ENCODE measurements at regions not wholly inside any gene's neighbourhood (a gene's known extent, or its start where the extent isn't known, plus 50 kb on each side); places are given as distances from the start of the nearest gene placed in this dataset.

DNA sequence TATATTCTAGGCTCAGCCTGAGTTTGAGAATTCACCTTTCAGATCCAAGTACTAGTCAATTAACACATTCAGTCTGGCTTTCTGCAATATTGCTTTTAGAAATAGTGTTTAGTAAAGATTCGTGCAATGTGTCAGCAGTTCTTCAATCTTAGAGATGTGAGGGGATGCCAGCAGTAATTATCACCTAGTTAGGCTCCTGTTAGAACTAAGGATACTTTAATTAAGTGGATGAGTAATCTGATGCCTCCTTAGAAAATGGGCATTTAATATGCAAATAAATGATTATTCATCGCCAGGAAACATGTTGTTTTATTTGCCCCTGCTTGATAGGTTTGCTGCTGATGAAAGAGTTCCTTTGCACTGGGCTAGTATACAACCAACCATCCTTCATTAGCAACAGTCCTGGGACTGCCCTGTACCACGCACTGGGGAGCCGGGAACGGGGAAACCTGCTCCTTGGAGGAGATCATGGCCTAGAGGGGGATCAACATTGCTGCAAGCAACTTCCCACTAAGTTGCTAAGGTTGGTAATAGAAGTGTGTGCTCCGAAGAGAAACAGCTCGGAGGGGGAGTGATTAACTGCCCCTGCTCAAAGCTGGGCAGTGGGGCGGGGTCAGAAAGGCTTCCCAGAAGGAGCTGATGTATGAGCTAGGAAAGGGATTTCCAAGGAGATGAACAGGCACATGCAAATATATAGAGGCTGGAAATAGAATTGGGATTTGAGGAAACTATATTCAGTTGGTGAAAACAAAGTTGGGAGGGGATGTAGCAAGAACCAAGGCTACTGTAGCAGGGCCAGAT is 231.8 kb downstream of the DRD1 start:
- H2AFZ ChIP-seq = no peak overlapping the region

DNA sequence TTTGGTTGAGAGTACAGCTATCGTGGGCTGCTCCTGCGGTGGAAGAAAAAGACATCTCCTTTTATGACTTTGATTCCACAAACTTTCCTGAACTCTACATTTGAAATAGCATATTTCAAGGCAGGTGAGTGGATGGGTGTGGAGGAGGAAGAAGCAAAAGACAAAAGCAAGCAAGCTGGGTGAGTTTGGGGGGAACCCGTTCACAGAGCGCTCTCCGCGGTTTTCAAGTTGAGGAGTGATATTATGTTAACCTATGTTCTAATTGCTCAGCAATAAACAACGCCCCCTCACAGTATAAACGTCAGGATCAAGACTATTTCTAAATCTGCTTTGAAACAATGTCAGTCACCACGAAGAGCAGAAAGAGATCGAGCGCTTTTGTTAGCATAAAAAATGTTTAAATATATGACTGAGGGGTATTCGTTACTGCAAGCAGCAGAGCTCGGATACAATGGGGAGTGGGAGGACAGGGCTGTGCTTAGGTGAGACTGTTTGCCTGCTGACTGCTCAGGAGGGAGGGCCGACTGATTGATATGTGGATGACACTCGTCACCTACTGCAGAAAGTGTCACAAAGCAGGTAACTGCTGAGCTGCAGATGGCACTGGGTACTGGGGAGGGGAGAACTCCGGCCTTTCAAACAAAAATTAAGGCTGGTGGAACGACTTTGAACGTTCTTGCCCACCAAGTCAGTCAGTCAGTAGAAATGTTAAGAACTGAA is 236.5 kb downstream of the DRD1 start:
- no peaks in the 10 kb centered on the region for H3K4me1 ChIP-seq (ENCODE audit: insufficient read depth)
- no peak overlapping the region for H3K9ac ChIP-seq
- no peaks in the 10 kb centered on the region for H4K20me1 ChIP-seq (ENCODE audit: insufficient read depth)
- H3K4me2 ChIP-seq (ENCODE audit: unreplicated experiment) = no peak overlapping the region
- no peaks in the 10 kb centered on the region for H3F3A ChIP-seq (ENCODE audit: insufficient read depth)
- H3K9me2 ChIP-seq (ENCODE audit: insufficient read depth) = no peaks in the 10 kb centered on the region
- no peaks in the 10 kb centered on the region for H3K27me3 ChIP-seq (replicated peaks; ENCODE audit: insufficient read depth)
- H3K4me3 ChIP-seq = no peak overlapping the region
- no peak overlapping the region for H2AFZ ChIP-seq
- H3K9me3 ChIP-seq (ENCODE audit: low read depth) = no peaks in the 10 kb centered on the region
- no peak overlapping the region for H3K27ac ChIP-seq
- WGBS, 2 experiments (ENCODE audit: low coverage in 1 of 2, low lambda C conversion rate in 2 of 2, missing lambda C conversion rate in 2 of 2) = 26 to 27% methylated on average over 18 of the region's 18 CpGs
- TF ChIP-seq EZH2phosphoT487 (IDR thresholded peaks at IDR 0.05; ENCODE audit: insufficient read depth, low read depth) (no peak), EZH2 (IDR thresholded peaks at IDR 0.05; ENCODE audit: insufficient read depth, poor library complexity, severe bottlenecking) (no peak)
- no peaks in the 10 kb centered on the region for H3K79me2 ChIP-seq (ENCODE audit: insufficient read depth)
- no peaks in the 10 kb centered on the region for H3K36me3 ChIP-seq (ENCODE audit: low read depth)
- in situ Hi-C loops (cut with MboI) = no loop called here
- no peak for DNase-seq

More for the DNA sequence above, 231.8 kb downstream of the DRD1 start:
- DNase-seq = no peak
- Histone ChIP-seq H3F3A (ENCODE audit: insufficient read depth) (no peaks in the 10 kb centered on the region), H4K20me1 (ENCODE audit: insufficient read depth) (no peaks in the 10 kb centered on the region), H3K9ac (no peak overlapping the region), H3K4me1 (ENCODE audit: insufficient read depth) (peaks cover 4% of the 10 kb centered on the region; the same call in 1 of the 2 replicates), H3K36me3 (ENCODE audit: low read depth) (no peaks in the 10 kb centered on the region), H3K79me2 (ENCODE audit: insufficient read depth) (no peaks in the 10 kb centered on the region), H3K4me3 (no peak overlapping the region), H3K9me2 (ENCODE audit: insufficient read depth) (no peaks in the 10 kb centered on the region), H3K4me2 (ENCODE audit: unreplicated experiment) (no peak overlapping the region), H3K27me3 (replicated peaks; ENCODE audit: insufficient read depth) (no peaks in the 10 kb centered on the region), H3K9me3 (ENCODE audit: low read depth) (no peaks in the 10 kb centered on the region), H3K27ac (no peak overlapping the region)
- in situ Hi-C loops (cut with MboI) = no loop called here
- TF ChIP-seq EZH2phosphoT487 (IDR thresholded peaks at IDR 0.05; ENCODE audit: insufficient read depth, low read depth) = no peak
- no peak for TF ChIP-seq EZH2 (IDR thresholded peaks at IDR 0.05; ENCODE audit: insufficient read depth, poor library complexity, severe bottlenecking)
- 15 to 18% methylated on average over 8 of the region's 8 CpGs for whole genome bisulfite sequencing, 2 experiments (ENCODE audit: low coverage in 1 of 2, low lambda C conversion rate in 2 of 2, missing lambda C conversion rate in 2 of 2)

DNA sequence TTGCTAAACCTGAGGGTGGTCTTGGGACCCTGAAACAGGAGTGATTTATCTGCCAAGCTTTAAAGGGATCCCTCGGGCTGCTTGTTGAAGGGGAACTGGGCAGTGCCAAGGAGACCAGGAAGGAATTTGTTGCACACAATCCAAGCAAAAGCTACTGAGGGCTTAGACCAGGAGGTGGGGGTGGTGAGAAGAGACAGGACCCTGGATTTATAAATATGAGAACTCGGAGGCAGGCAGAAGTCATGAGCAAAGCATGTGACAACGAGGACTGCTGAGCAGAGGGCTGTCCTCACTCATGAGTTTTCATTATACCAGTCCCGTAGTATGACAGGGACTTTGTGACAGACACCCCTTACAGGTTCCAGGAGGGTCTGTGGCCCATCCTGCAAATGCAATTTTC is 237.3 kb downstream of the DRD1 start:
- Histone ChIP-seq H3K9me2 (ENCODE audit: insufficient read depth) (no peaks in the 10 kb centered on the region), H3K27me3 (replicated peaks; ENCODE audit: insufficient read depth) (no peaks in the 10 kb centered on the region), H4K20me1 (ENCODE audit: insufficient read depth) (no peaks in the 10 kb centered on the region), H3F3A (ENCODE audit: insufficient read depth) (no peaks in the 10 kb centered on the region), H3K27ac (no peak overlapping the region), H2AFZ (no peak overlapping the region), H3K36me3 (ENCODE audit: low read depth) (no peaks in the 10 kb centered on the region), H3K9me3 (ENCODE audit: low read depth) (no peaks in the 10 kb centered on the region), H3K9ac (no peak overlapping the region), H3K4me1 (ENCODE audit: insufficient read depth) (no peaks in the 10 kb centered on the region), H3K4me3 (no peak overlapping the region), H3K79me2 (ENCODE audit: insufficient read depth) (no peaks in the 10 kb centered on the region), H3K4me2 (ENCODE audit: unreplicated experiment) (no peak overlapping the region)
- TF ChIP-seq EZH2phosphoT487 (IDR thresholded peaks at IDR 0.05; ENCODE audit: insufficient read depth, low read depth) = no peak
- TF ChIP-seq EZH2 (IDR thresholded peaks at IDR 0.05; ENCODE audit: insufficient read depth, poor library complexity, severe bottlenecking) = no peak
- in situ Hi-C loops (cut with MboI) = no loop called here
- WGBS, 2 experiments (ENCODE audit: low coverage in 1 of 2, low lambda C conversion rate in 2 of 2, missing lambda C conversion rate in 2 of 2) = 20 to 22% methylated on average over 4 of the region's 4 CpGs
- DNase-seq = no peak

DNA sequence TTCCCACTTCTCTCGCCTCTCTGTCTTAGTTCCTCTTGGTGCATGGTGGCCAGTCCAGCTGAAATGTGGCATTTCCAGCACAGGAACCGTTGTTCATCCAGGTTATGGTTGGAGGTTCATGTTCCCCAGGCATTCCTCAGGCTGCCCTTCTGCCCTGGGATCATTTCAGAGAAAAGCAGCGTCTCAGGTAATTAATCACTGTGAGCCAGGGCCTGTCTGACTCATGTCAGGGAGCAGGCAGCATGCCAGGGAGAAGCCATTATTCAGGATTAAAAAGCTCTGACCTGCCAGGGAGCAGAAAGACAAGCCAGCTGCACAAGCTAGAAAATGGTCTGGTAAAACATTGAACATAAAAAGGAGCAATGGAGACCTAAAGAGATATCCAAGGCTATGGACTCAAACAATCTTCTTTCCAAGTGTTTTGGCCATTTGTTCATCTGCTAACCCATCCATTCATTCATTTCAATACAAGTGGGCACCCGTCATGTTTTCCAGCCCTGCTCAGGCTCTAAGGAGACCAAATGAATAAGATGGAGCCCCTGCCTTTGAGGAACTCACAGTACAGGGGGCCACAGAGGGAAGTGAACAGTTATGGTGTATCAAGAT is 241.4 kb downstream of the DRD1 start:
- H3K27ac ChIP-seq = no peak overlapping the region
- H4K20me1 ChIP-seq (ENCODE audit: insufficient read depth) = no peaks in the 10 kb centered on the region
- no peak overlapping the region for H3K4me2 ChIP-seq (ENCODE audit: unreplicated experiment)
- H3K79me2 ChIP-seq (ENCODE audit: insufficient read depth) = no peaks in the 10 kb centered on the region
- no peak for DNase-seq
- H3K4me3 ChIP-seq = no peak overlapping the region
- no peaks in the 10 kb centered on the region for H3K36me3 ChIP-seq (ENCODE audit: low read depth)
- H2AFZ ChIP-seq = no peak overlapping the region
- no peak overlapping the region for H3K9ac ChIP-seq
- 8 to 11% methylated on average over 4 of the region's 4 CpGs for WGBS, 2 experiments (ENCODE audit: low coverage in 1 of 2, low lambda C conversion rate in 2 of 2, missing lambda C conversion rate in 2 of 2)
- H3K9me3 ChIP-seq (ENCODE audit: low read depth) = no peaks in the 10 kb centered on the region
- TF ChIP-seq EZH2 (IDR thresholded peaks at IDR 0.05; ENCODE audit: insufficient read depth, poor library complexity, severe bottlenecking) = no peak
- TF ChIP-seq EZH2phosphoT487 (IDR thresholded peaks at IDR 0.05; ENCODE audit: insufficient read depth, low read depth) = no peak
- no peaks in the 10 kb centered on the region for H3K4me1 ChIP-seq (ENCODE audit: insufficient read depth)
- H3F3A ChIP-seq (ENCODE audit: insufficient read depth) = no peaks in the 10 kb centered on the region
- in situ Hi-C loops (cut with MboI) = no loop called here
- no peaks in the 10 kb centered on the region for H3K27me3 ChIP-seq (replicated peaks; ENCODE audit: insufficient read depth)
- no peaks in the 10 kb centered on the region for H3K9me2 ChIP-seq (ENCODE audit: insufficient read depth)
